ENCODE measurements at regions not wholly inside any gene's neighbourhood (a gene's known extent, or its start where the extent isn't known, plus 50 kb on each side); places are given as distances from the start of the nearest gene placed in this dataset.

GRCh38 chr12:4160314-4161040 is 113.1 kb upstream of the CCND2 start:
- TF ChIP-seq CTCF (IDR thresholded peaks at IDR 0.05; ENCODE audit: insufficient read depth, low read length, poor library complexity, severe bottlenecking) (no peak), EZH2phosphoT487 (conservative IDR thresholded peaks at IDR 0.05; ENCODE audit: low read length) (no peak)

Measured in SU-DHL-6 (cell line).